ENCODE measurements at regions not wholly inside any gene's neighbourhood (a gene's known extent, or its start where the extent isn't known, plus 50 kb on each side); places are given as distances from the start of the nearest gene placed in this dataset.

DNA sequence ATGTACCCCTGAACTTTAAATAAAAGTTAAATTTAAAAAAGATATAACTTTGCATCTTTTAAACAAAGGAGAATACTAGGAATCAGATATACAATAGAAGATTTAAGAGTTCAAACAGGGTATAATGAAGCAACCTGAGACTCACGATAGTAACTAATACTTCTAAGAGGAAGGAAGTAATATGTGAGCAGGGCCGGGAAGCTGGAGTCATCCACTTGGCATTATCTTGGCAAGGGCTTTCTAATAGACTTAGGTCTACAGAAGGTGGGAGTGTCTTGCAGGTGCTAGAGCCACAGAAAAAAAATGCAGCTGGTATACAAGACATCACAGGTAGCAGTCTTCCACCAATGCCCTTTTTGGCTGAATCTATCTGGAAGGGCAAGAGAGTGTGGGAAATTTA is 231.9 kb downstream of the KCTD12 start:
- DNase-seq, result no peak

- no peak for DNase-seq
Observed at GRCh38 chr13:76651286-76651685, 234.9 kb downstream of the KCTD12 start.

DNA sequence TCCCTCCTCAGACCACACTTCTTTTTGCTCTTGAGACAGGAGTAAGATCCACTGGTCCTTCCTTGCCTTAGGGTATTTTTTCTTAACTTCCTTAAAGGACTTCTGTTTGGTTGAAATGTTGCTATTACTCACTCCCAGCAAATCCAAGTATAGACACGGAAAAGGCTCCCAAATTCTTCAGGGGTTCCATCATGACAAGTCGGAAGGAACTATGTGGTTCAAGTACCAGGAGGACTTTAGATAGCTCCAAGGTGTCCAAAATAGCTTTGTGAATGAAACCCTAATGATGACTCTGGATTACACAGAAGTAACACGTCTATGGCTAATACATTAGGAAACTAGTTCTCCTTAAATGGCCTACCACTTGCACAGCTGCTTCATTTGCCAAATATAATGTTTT is 238.7 kb downstream of the KCTD12 start:
- no peak for DNase-seq

- no peak for DNase-seq
Observed at GRCh38 chr13:76646946-76647345, 239.3 kb downstream of the KCTD12 start.

DNA sequence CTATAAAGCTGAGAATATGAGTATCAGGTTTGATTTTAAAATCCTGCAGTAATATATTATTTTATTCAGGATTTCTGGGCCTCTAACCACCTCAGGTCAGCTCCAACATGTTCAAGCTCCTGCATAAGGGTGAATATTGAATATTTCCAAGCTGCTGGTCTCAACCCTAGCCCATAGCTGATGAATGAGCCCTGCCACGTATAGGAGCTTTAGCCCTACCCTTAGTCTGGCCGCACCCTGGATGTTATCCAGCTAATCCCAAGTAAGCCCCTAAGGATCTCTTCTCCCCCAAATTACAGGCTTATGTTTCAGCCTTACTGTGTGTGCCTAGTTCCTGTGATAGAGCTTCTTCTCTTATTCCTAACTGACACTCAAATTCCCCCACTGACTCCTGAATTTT is 240.6 kb downstream of the KCTD12 start:
- no peak for DNase-seq

DNA sequence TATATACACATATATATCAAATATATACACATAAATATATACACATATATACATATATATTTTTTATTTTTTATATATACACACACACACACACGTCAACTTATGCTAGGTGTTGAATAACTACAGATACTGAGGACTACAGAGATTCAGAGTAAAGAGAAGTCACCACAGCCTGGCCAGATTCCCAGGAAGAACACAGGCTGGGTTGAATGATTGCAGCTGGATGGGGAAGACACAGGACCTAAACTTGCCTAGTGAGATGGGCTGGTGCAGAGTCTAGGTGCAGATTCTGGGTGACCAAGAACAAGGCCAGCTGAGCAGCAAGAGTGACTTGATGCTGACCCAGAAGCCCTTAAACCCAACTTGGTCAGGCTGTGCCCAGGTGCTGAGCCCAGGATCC is 241.3 kb downstream of the KCTD12 start:
- no peak for DNase-seq

- DNase-seq, result no peak
Observed at GRCh38 chr13:76643596-76643995, 242.6 kb downstream of the KCTD12 start.

- no peak for DNase-seq
Observed at GRCh38 chr13:76641056-76641455, 245.1 kb downstream of the KCTD12 start.

- DNase-seq, result no peak
Observed at GRCh38 chr13:76638882-76639281, 247.3 kb downstream of the KCTD12 start.

DNA sequence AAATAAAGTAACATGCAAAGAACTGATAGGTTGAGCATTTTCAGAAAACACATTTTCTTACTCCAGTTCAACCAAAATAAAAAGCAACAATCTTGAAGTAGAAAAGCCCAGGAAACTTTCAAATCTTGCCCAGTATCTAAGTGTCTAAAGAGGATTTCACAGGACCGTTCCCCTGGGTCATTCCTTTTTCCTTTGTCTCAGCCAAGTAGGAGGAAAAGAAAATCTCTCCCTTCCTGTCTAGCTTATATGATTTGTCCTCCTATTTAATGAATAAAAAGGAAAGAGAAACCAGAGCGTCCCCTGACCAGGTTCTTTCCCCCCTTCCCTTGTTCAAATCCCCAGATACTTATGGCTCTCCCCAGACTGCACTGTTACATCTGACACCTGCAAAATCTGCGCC is 248.0 kb downstream of the KCTD12 start:
- DNase-seq, result peak; percentile 57

DNA sequence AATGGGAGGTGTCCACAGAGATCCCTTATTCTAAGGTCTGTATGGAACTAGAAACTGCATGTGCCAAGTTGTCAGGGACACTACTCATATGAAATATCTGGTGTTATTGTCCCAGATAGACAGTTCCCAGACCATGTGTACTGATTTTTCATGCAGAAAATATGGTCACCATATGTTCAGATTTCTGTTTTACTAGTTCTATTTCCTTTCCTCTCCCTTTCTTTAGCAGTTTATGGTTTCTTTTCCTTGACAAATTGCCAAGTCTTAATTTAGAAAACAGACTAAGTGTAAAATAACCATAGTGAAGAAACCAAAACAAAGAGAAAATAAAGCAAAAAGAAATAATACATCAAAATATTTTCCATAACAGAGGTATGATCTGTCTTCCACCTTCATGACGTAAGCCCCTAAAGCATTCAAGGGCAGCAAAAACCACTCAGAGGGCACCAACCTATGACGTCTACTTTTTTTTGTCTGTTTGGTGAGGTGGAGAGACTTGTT is 248.5 kb downstream of the KCTD12 start:
- DNase-seq, result peak; percentile 34

GRCh38 chr13:76636829-76637228 is 249.4 kb downstream of the KCTD12 start:
- DNase-seq, result no peak

GRCh38 chr13:76635232-76636230 is 250.7 kb downstream of the KCTD12 start:
- peak; percentile 42 for DNase-seq

- no peak for DNase-seq
Observed at GRCh38 chr13:76634431-76635191, 251.6 kb downstream of the KCTD12 start.

GRCh38 chr13:76632401-76633044 is 253.7 kb downstream of the KCTD12 start:
- no peak for DNase-seq

DNA sequence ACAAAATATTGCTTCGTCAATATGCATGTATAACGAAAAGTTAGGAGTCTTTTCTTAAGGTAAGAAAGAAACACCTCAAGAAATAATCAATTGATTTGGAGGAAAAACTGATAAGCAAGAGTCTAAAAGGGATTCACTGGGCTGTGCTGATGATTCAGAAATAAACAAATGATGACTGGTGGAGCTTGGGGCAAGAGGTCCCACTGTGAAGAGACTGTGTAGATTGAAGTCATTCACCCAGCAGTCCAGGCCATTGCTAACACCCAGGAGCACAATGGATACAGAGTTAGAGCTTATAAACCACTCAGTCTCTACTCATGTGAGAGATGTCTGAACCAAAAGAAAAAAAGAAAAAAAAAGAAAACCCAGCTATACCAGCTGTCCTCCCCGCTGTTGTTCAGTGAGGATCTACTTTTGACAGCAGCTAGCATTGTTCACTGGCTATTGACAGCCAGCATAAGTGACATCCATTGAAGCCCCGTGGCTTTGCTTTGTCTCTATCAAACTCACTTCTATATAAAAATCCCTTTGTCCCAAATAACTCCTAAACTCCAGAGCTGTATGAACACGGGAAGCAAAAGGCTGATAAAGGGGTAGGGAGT is 255.5 kb downstream of the KCTD12 start:
- no peak for DNase-seq

DNA sequence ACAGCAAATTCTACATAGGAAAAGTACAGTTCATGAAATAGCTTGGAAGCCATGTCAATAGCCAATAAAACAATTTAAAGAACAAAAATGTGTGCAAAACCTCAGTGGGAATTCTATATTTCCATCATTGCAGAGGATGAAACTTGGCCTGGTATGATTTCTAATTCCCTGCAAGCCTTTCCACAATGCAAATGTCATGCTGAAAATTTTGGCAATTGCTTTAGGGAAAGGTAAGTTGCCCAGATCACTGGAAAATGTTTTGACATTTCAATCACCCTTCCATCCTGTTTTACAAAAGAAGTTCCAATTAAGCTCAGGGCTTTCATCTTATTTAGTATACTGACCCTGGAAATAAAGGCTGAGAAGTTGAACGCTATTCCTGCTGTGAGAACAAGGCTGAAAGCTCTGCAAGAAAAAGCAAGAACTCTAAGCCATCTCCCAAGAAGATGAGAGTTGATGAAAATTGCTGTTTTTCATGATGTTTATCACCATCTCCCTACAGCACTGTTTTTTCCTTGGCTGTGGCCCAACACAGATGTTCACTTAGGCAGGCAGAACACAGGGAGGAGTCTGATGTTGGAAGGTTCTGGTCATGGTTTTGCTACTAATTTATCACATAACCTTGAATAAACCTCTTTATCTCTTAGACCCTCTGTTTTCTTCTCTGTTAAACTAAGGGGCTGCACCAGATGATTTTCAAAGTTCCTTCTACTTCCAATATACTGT is 263.7 kb downstream of the KCTD12 start:
- DNase-seq, result peak; percentile 81

GRCh38 chr13:76621705-76622104 is 264.5 kb downstream of the KCTD12 start:
- DNase-seq, result no peak

GRCh38 chr13:76620036-76620435 is 266.2 kb downstream of the KCTD12 start:
- no peak for DNase-seq

- DNase-seq, result no peak
Observed at GRCh38 chr13:76619631-76620030, 266.6 kb downstream of the KCTD12 start.

GRCh38 chr13:76610819-76611415 is 275.3 kb downstream of the KCTD12 start:
- no peak for DNase-seq

GRCh38 chr13:76609643-76610042 is 276.6 kb downstream of the KCTD12 start:
- no peak for DNase-seq
